Tibial nerve (tissue), 3 donors: ENCODE measurements at regions not wholly inside any gene's neighbourhood (a gene's known extent, or its start where the extent isn't known, plus 50 kb on each side); places are given as distances from the start of the nearest gene placed in this dataset.

Source experiments
- CTCF ChIP-seq, 5 experiments: fragments of 200-600 bp in 3 of 5; fragments of 450-650 bp in 2 of 5; sonication (generic) in 3 of 5; IDR thresholded peaks; one replicate each; pipeline ENCODE4 v1.5.1; 2016 to 2019; ENCODE audit warnings: antibody characterized with exemption in 5 of 5, mild to moderate bottlenecking in 3 of 5, moderate library complexity in 2 of 5
- POLR2A ChIP-seq, 2 donors: fragments of 450-650 bp; IDR thresholded peaks; one replicate each; pipeline ENCODE4 v1.6.1; 2017; ENCODE audit warnings: antibody characterized with exemption in 2 of 2, mild to moderate bottlenecking in 2 of 2, moderate library complexity in 2 of 2

GRCh38 chr11:123377355-123377754 is 52.7 kb upstream of the GRAMD1B start:
- TF ChIP-seq POLR2A (IDR thresholded peaks at IDR 0.05) = no peak
- no peak for TF ChIP-seq CTCF (IDR thresholded peaks at IDR 0.05)
